ENCODE measurements at regions not wholly inside any gene's neighbourhood (a gene's known extent, or its start where the extent isn't known, plus 50 kb on each side); places are given as distances from the start of the nearest gene placed in this dataset.

- no peak overlapping the region for H3K9ac ChIP-seq (ENCODE audit: insufficient read depth, low read depth, low read length)
- no peak for ATAC-seq
- CTCF ChIA-PET (ENCODE audit: low intra/inter-chr PET ratio, low total read pairs), result no interaction called here
- in situ Hi-C loops (cut with HindIII; ENCODE audit: extremely low pct_ligation_motif_present, low pct_unique_long_range_greater_than_20kb), result no loop called here
- WGBS (ENCODE audit: low lambda C conversion rate), result 1% methylated on average over 6 of the region's 6 CpGs
- H3K4me3 ChIP-seq (replicated peaks in 1 of 3; ENCODE audit: insufficient read depth in 1 of 3, low read depth in 2 of 3, low read length in 3 of 3), result no peak overlapping the region
- POLR2A ChIA-PET, result no interaction called here
- H3K27ac ChIP-seq (ENCODE audit: extremely low read length, insufficient read depth, low read length), result no peak overlapping the region
- H3K4me2 ChIP-seq (ENCODE audit: low read depth, low read length), result no peak overlapping the region
- TF ChIP-seq, protein P1, sequence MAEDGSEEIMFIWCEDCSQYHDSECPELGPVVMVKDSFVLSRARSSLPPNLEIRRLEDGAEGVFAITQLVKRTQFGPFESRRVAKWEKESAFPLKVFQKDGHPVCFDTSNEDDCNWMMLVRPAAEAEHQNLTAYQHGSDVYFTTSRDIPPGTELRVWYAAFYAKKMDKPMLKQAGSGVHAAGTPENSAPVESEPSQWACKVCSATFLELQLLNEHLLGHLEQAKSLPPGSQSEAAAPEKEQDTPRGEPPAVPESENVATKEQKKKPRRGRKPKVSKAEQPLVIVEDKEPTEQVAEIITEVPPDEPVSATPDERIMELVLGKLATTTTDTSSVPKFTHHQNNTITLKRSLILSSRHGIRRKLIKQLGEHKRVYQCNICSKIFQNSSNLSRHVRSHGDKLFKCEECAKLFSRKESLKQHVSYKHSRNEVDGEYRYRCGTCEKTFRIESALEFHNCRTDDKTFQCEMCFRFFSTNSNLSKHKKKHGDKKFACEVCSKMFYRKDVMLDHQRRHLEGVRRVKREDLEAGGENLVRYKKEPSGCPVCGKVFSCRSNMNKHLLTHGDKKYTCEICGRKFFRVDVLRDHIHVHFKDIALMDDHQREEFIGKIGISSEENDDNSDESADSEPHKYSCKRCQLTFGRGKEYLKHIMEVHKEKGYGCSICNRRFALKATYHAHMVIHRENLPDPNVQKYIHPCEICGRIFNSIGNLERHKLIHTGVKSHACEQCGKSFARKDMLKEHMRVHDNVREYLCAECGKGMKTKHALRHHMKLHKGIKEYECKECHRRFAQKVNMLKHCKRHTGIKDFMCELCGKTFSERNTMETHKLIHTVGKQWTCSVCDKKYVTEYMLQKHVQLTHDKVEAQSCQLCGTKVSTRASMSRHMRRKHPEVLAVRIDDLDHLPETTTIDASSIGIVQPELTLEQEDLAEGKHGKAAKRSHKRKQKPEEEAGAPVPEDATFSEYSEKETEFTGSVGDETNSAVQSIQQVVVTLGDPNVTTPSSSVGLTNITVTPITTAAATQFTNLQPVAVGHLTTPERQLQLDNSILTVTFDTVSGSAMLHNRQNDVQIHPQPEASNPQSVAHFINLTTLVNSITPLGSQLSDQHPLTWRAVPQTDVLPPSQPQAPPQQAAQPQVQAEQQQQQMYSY (CRISPR knock-in tag; IDR thresholded peaks at IDR 0.05), result no peak
- TF ChIP-seq ZNF263 (CRISPR knock-in tag; IDR thresholded peaks at IDR 0.05) (no peak), PHB2 (IDR thresholded peaks at IDR 0.05; ENCODE audit: partially characterized antibody) (no peak), ZNF781 (CRISPR knock-in tag; IDR thresholded peaks at IDR 0.05; ENCODE audit: borderline replicate concordance, not compliant biosample characterization) (no peak), ZNF451 (CRISPR knock-in tag; IDR thresholded peaks at IDR 0.05) (no peak), SNRNP70 (IDR thresholded peaks at IDR 0.05; ENCODE audit: low read depth, low read length) (no peak)
- intact Hi-C loops (cut with micrococcal nuclease; ENCODE audit: unreplicated experiment), result no loop called here
- no TSS peak for BruUV-seq (replicated peaks)
- no peak for DNase-seq (ENCODE audit: low spot score)
- H3K36me3 ChIP-seq (replicated peaks in 1 of 2; ENCODE audit: control insufficient read depth in 1 of 2, insufficient read depth in 2 of 2, low read length in 2 of 2), result no peaks in the 10 kb centered on the region
- no peaks in the 10 kb centered on the region for H4K20me1 ChIP-seq (ENCODE audit: insufficient read depth, low read length)
- H3K27me3 ChIP-seq (ENCODE audit: control insufficient read depth in 1 of 2, insufficient read depth in 2 of 2, low read length in 2 of 2), result peaks cover 3 to 11% of the 10 kb centered on the region in 2 experiments; a peak in 4 of 5 replicates
- no peaks in the 10 kb centered on the region for H3K9me3 ChIP-seq (ENCODE audit: low read length)
- no peaks in the 10 kb centered on the region for H3K79me2 ChIP-seq (ENCODE audit: insufficient read depth, low read length)
- no peak overlapping the region for H2AFZ ChIP-seq (ENCODE audit: low read length)
- no peak for FAIRE-seq
- no peaks in the 10 kb centered on the region for H3K4me1 ChIP-seq (ENCODE audit: insufficient read depth, low read length)
These were observed 154.1 kb upstream of the CDH5 start for GRCh38 chr16:66212428-66212827.
